Dendritic cell treated with granulocyte-macrophage colony-stimulating factor and Interleukin-4, amounts not matched to agents 40 ng/mL and 50 ng/mL, for 4 days (primary cell): ENCODE measurements at regions not wholly inside any gene's neighbourhood (a gene's known extent, or its start where the extent isn't known, plus 50 kb on each side); places are given as distances from the start of the nearest gene placed in this dataset.
"Not testable (repeated sequence)": the region's sequence is repeated elsewhere in the genome, so short reads cannot be mapped to it uniquely, and the experiment has no call there.

Experiments
- H3K27ac Mint-ChIP-seq: one replicate; pipeline ENCODE4 v1.8.0; 2022; ENCODE audit warnings: mild to moderate bottlenecking, mixed read lengths
- H3K27me3 Mint-ChIP-seq: one replicate; pipeline ENCODE4 v1.8.0; 2022; ENCODE audit warnings: mild to moderate bottlenecking, mixed read lengths
- H3K36me3 Mint-ChIP-seq: one replicate; pipeline ENCODE4 v1.8.0; 2022; ENCODE audit warnings: low read depth, mixed read lengths
- H3K4me1 Mint-ChIP-seq: one replicate; pipeline ENCODE4 v1.8.0; 2022; ENCODE audit warnings: low read depth, mixed read lengths
- H3K4me3 Mint-ChIP-seq: one replicate; pipeline ENCODE4 v1.8.0; 2022; ENCODE audit warnings: mild to moderate bottlenecking, moderate library complexity, mixed read lengths
- H3K9me3 Mint-ChIP-seq: one replicate; pipeline ENCODE4 v1.8.0; 2022; ENCODE audit warnings: mixed read lengths
- intact Hi-C: fragments of 100-400 bp; cut with micrococcal nuclease; formaldehyde crosslinking; loops from one replicate; pipeline ENCODE4 v1.15.0; 2022

DNA sequence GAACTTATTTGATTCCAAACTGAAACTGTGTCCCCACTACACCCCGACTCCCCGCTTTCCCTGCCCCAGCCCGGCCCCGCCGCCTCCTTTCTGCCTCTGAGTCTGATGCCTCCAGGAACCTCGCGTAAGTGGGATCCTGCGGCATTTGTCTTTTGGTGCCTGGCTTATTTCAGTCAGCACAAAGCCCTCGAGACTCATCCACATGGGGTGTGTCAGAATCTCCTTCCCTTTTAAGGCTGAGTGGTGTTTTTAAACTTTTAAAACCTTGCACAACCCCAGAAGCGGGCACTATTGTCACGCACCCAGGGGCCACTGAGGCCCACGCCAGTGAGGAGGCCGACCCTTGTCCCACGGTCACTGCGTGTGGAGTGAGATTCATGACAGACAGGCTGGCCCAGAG, 206.9 kb downstream of the NPIPB11 start:
- H3K27ac Mint-ChIP-seq, H3K4me3 Mint-ChIP-seq, intact Hi-C loops: not testable (repeated sequence)
- peaks cover 49% of the 10 kb centered on the region for H3K36me3 Mint-ChIP-seq
- H3K27me3 Mint-ChIP-seq, result peaks cover 45% of the 10 kb centered on the region
- peaks cover 38% of the 10 kb centered on the region for H3K4me1 Mint-ChIP-seq
- peaks cover 14% of the 10 kb centered on the region for H3K9me3 Mint-ChIP-seq

DNA sequence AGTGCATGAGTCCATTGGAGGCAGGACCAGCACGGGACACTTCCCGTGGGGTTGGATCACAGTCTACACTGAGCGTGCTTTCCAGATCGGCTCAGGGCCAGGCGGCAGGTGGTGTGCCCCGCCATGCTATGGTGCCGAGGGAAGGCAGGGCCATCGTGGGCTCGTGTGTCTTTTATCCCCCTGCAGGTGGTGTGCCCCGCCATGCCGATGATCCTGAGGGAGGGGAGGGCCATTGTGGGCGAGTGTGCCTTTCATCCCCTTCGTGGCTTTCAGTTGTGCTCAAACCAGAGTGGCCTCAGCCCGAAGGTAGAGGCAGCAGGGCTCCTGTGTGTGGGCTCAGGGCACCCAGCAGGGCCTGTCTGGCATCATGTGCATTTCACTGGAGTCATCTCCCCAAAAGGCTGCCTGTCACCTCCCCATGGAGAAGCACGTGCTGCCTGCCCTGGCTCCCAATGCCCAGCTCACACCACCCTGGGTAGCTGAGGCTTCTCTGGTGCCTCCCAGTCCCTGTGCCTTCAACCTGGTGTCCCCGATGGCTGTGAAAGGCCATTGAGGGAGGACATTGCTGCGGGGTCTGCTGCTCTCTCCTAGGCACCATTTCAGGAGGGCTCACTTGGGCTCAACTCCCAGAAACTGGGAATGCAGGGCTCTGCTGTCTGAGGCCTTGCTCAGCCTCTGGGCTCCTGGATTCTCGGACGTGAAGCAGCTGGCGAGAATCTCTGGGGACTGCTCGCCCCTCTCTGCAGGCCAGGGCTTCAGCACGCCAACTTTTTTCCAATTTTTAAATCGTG, 207.6 kb downstream of the NPIPB11 start:
- intact Hi-C loops, result no loop called here
- peaks cover 43% of the 10 kb centered on the region for H3K27me3 Mint-ChIP-seq
- H3K36me3 Mint-ChIP-seq, result peaks cover 48% of the 10 kb centered on the region
- no peak overlapping the region for H3K4me3 Mint-ChIP-seq
- H3K4me1 Mint-ChIP-seq, result peaks cover 34% of the 10 kb centered on the region
- H3K27ac Mint-ChIP-seq, result no peak overlapping the region
- H3K9me3 Mint-ChIP-seq, result peaks cover 14% of the 10 kb centered on the region

- Mint-ChIP-seq H3K9me3 (peaks cover 14% of the 10 kb centered on the region), H3K27me3 (peaks cover 47% of the 10 kb centered on the region), H3K4me1 (peaks cover 28% of the 10 kb centered on the region), H3K36me3 (peaks cover 42% of the 10 kb centered on the region), H3K4me3 (no peak overlapping the region), H3K27ac (no peak overlapping the region)
- intact Hi-C loops, result no loop called here
Measured at GRCh38 chr16:29198231-29198630, 208.3 kb downstream of the NPIPB11 start.

GRCh38 chr16:29197494-29198100, 208.9 kb downstream of the NPIPB11 start:
- intact Hi-C loops, H3K27ac Mint-ChIP-seq, H3K4me3 Mint-ChIP-seq: not testable (repeated sequence)
- Mint-ChIP-seq H3K4me1 (peaks cover 24% of the 10 kb centered on the region), H3K9me3 (peaks cover 14% of the 10 kb centered on the region), H3K27me3 (peaks cover 49% of the 10 kb centered on the region), H3K36me3 (peaks cover 42% of the 10 kb centered on the region)

DNA sequence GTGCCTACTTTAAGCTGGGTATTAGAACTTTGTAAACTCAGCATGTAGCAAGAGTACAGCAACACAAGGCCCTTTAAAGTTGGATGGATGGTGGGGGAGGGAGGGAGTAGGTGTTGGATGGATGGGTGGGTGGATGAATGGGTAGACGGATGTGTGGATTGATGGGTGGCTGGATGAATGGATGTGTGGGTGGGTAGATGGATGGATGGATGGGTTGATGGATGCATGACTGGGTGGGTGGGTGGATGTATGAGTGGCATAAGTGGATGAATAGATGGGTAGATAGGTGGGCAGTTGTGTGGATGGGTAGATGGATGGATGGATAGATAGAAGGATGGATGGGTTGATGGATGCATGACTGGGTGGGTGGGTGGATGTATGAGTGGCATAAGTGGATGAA, 209.8 kb downstream of the NPIPB11 start:
- intact Hi-C loops, H3K4me3 Mint-ChIP-seq, H3K27ac Mint-ChIP-seq: not testable (repeated sequence)
- peaks cover 49% of the 10 kb centered on the region for H3K27me3 Mint-ChIP-seq
- H3K36me3 Mint-ChIP-seq, result peaks cover 38% of the 10 kb centered on the region
- peaks cover 14% of the 10 kb centered on the region for H3K9me3 Mint-ChIP-seq
- H3K4me1 Mint-ChIP-seq, result peaks cover 24% of the 10 kb centered on the region

- H3K27me3 Mint-ChIP-seq, result peaks cover 46% of the 10 kb centered on the region
- intact Hi-C loops, H3K27ac Mint-ChIP-seq, H3K4me3 Mint-ChIP-seq: not testable (repeated sequence)
- peaks cover 29% of the 10 kb centered on the region for H3K4me1 Mint-ChIP-seq
- peaks cover 14% of the 10 kb centered on the region for H3K9me3 Mint-ChIP-seq
- H3K36me3 Mint-ChIP-seq, result peaks cover 36% of the 10 kb centered on the region
Measured at GRCh38 chr16:29195116-29195872, 210.4 kb downstream of the LAT start.

- Mint-ChIP-seq H3K9me3 (peaks cover 14% of the 10 kb centered on the region), H3K27me3 (peaks cover 51% of the 10 kb centered on the region), H3K36me3 (peaks cover 34% of the 10 kb centered on the region), H3K4me1 (peaks cover 24% of the 10 kb centered on the region)
- H3K4me3 Mint-ChIP-seq, intact Hi-C loops, H3K27ac Mint-ChIP-seq: not testable (repeated sequence)
Measured at GRCh38 chr16:29194185-29194844, 209.5 kb downstream of the LAT start.

DNA sequence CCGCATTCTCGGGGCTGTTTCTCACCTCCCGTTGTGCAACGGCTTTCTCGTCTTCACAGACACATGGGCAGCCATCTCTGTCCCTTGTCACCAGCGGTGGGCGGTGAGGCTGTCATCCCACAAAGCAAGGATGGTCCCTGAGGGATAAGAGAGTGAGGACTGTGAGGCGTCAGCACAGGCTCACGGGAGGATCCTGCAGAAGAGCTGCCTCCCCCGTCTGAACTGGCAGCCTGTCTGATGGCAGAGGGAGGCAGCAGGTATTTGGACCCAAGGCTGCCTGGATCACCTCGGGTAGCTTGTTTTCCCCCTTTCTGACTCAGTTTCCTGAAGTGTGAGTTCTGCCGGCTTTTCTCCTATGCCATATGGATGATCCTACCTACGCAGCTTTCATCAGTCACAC, 208.8 kb downstream of the LAT start:
- intact Hi-C loops, H3K27ac Mint-ChIP-seq: not testable (repeated sequence)

DNA sequence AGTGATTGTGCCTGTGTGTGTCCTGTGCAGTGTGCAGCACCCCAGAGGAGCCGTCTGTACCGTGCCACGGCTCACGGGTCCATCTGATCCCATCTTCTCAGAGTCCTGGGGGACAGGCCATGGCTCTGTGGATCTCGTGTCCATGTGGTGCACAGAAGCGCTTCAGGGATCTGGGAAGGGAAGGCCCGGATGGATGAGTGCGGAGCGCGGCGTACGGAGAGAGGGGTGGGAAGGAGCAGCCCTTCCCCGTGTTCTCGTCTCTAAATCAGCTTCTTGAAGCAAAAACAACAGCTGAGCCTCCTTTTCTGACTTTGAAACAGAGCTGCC, 208.4 kb downstream of the LAT start:
- peaks cover 30% of the 10 kb centered on the region for H3K36me3 Mint-ChIP-seq
- H3K27ac Mint-ChIP-seq, intact Hi-C loops, H3K4me3 Mint-ChIP-seq: not testable (repeated sequence)
- peaks cover 15% of the 10 kb centered on the region for H3K4me1 Mint-ChIP-seq
- H3K9me3 Mint-ChIP-seq, result peaks cover 14% of the 10 kb centered on the region
- peaks cover 47% of the 10 kb centered on the region for H3K27me3 Mint-ChIP-seq

More for the DNA sequence above, 208.8 kb downstream of the LAT start:
- Mint-ChIP-seq H3K9me3 (peaks cover 14% of the 10 kb centered on the region), H3K4me1 (peaks cover 17% of the 10 kb centered on the region), H3K27me3 (peaks cover 48% of the 10 kb centered on the region), H3K36me3 (peaks cover 34% of the 10 kb centered on the region)
- H3K4me3 Mint-ChIP-seq, result not testable (repeated sequence)

DNA sequence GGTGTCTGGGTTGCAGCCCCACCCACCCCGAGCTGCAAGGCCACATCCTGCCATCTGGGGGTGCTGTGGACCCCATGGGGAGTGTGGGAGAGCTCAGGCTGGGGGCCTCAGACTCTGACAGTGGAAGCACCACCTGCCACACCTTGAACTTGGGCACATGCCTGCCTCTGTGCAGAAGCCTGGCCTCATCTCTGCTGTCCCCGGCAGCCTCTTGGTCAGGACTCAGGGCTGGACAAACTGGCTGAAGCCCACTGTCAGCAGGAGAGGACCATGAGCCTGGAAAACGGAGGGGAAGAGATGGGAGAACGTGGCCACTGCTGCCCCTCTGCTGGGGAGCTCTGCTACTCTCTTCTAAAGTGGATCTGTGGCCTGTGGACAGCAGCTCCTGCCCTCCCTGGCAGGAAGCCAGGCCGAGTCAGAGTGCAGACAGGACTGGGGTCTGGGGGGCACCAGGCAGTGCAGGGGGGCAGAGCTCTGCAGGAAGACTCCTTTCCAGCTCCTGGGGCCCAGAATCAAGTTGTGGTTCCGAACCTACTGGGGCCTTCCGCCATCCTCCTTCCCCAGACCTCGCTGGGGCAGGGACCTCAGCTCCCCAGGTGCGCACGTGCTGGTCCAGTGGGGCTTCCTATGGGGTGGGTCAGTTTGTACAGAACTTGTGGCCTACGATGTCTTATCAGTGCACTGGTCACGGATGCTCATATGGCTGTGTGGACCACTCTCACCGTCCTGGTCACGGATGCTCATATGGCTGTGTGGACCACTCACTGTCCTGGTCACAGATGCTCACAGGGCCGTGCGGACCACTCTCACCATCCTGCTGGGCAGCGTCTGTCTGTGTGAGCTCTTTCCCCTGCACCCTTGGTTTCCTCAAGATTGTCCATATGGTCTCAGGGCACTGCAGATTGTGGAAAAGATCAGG, 207.7 kb downstream of the LAT start:
- peaks cover 9% of the 10 kb centered on the region for H3K4me1 Mint-ChIP-seq
- peaks cover 24% of the 10 kb centered on the region for H3K36me3 Mint-ChIP-seq
- intact Hi-C loops, result no loop called here
- H3K27me3 Mint-ChIP-seq, result peaks cover 49% of the 10 kb centered on the region
- H3K27ac Mint-ChIP-seq, result no peak overlapping the region
- peaks cover 8% of the 10 kb centered on the region for H3K9me3 Mint-ChIP-seq
- H3K4me3 Mint-ChIP-seq, result no peak overlapping the region

DNA sequence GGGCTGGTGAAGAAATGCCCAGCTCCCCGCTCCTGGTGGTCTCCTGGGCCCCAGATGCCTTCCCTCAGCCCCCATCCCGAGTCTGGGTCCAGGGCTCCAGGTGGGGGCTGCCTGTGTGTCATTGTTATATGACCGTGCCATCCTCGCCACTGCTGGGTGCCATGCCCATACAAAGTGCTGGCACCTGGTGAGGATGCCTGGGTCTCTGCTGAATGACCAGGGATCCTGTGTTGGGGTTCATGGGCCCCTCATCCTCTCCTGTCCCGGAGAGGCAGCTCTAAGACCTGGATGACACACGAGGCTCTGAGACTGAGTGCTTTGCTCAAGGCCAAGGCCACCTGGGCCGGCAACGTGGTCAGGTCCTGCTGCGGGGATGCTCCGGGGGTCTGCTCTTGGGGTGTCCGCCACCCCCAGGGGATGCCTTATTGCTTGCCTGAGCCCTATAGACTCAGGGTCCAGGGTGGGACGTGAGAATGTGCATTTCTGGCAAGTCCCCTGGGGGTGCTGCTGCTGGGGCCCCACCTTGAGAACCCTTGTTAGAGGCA, 206.9 kb downstream of the LAT start:
- H3K9me3 Mint-ChIP-seq, intact Hi-C loops, H3K4me3 Mint-ChIP-seq, H3K27ac Mint-ChIP-seq: not testable (repeated sequence)
- Mint-ChIP-seq H3K4me1 (peaks cover 11% of the 10 kb centered on the region), H3K36me3 (peaks cover 22% of the 10 kb centered on the region), H3K27me3 (peaks cover 55% of the 10 kb centered on the region)

- Mint-ChIP-seq H3K36me3 (peaks cover 22% of the 10 kb centered on the region), H3K4me1 (peaks cover 20% of the 10 kb centered on the region), H3K27me3 (peaks cover 61% of the 10 kb centered on the region)
- intact Hi-C loops, H3K4me3 Mint-ChIP-seq, H3K27ac Mint-ChIP-seq, H3K9me3 Mint-ChIP-seq: not testable (repeated sequence)
Measured at GRCh38 chr16:29190553-29191431, 205.9 kb downstream of the LAT start.
